Thyroid gland (tissue), 4 donors: ENCODE measurements at regions not wholly inside any gene's neighbourhood (a gene's known extent, or its start where the extent isn't known, plus 50 kb on each side); places are given as distances from the start of the nearest gene placed in this dataset.

Experiments used
- POLR2A ChIP-seq, 2 donors: fragments of 450-650 bp; IDR thresholded peaks; one replicate each; pipeline ENCODE4 v1.6.1; 2017; ENCODE audit warnings: antibody characterized with exemption in 2 of 2, mild to moderate bottlenecking in 2 of 2, moderate library complexity in 1 of 2
- TF ChIP-seq, protein P1 (sequence below), 6 experiments: fragments of 200-600 bp in 3 of 6; fragments of 450-650 bp in 3 of 6; sonication (generic) in 3 of 6; IDR thresholded peaks; one replicate each; pipeline ENCODE4 v1.5.1; 2016 to 2019; ENCODE audit warnings: antibody characterized with exemption in 6 of 6, mild to moderate bottlenecking in 2 of 6, inconsistent platforms in 1 of 6, moderate library complexity in 1 of 6

DNA sequence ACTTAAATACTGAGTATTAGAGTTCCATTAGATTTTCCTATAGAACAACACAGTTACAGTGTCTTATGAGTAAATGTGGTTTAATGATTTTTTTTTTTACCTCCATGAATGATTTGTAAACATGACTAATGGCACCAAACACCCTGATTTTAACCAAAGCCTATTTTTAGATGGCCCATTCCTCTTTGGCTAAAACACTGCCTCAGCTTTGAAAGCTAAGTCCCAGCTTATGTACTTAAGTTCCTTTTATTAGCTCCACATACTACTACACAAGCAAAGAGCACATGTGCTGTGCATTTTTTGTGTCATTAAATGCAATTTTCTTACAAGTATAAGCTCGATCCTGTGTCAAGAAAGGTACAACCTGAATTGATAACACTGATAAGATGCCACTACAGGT is 575.6 kb upstream of the PITX2 start:
- TF ChIP-seq, protein P1, sequence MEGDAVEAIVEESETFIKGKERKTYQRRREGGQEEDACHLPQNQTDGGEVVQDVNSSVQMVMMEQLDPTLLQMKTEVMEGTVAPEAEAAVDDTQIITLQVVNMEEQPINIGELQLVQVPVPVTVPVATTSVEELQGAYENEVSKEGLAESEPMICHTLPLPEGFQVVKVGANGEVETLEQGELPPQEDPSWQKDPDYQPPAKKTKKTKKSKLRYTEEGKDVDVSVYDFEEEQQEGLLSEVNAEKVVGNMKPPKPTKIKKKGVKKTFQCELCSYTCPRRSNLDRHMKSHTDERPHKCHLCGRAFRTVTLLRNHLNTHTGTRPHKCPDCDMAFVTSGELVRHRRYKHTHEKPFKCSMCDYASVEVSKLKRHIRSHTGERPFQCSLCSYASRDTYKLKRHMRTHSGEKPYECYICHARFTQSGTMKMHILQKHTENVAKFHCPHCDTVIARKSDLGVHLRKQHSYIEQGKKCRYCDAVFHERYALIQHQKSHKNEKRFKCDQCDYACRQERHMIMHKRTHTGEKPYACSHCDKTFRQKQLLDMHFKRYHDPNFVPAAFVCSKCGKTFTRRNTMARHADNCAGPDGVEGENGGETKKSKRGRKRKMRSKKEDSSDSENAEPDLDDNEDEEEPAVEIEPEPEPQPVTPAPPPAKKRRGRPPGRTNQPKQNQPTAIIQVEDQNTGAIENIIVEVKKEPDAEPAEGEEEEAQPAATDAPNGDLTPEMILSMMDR (IDR thresholded peaks at IDR 0.05): no peak
- TF ChIP-seq POLR2A (IDR thresholded peaks at IDR 0.05): no peak
